SW 1271 (cell line): ENCODE measurements at regions not wholly inside any gene's neighbourhood (a gene's known extent, or its start where the extent isn't known, plus 50 kb on each side); places are given as distances from the start of the nearest gene placed in this dataset.

Experiments used
- DNase-seq, 2 experiments: peaks; one replicate each; lab custom pipeline; 2025; lab: John Stamatoyannopoulos, UW

DNA sequence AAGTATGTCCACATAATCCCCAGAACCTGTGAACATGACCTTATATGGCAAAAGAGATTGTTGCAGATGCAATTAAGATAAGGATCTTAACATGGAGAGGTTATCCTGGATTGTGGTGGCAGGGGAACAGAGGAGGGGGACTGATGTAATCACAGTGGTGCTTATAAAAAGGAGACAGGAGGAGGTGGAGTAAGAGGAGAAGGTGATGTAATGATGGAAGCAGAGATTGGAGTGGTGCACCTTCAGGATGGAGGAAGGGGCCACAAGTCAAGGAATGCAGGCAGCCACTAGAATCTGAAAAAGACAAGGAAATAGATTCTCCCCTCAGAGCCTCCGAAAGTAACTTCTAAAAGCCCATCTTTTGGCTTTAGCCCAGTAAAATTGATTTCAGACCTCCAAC lies 388.4 kb downstream of the BCOR start:
- DNase-seq: no peak

DNA sequence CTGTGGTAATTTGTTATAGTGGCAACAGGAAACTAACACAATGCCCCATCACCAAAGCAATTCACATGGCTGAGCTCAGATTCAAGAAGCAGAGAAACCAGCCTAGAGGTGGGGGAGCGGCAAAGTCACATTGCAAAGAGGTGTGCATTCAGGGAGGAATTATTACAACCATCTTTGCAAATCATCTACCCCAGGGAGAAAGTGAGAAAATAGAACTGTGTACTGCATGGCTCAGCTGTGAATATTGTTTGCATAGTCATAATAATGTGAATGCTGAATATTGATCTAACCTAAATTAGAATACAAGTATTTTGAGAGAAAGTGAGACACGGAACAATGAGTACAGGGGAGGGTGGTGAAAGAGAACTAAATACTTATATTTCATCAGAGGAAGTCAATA lies 387.9 kb downstream of the BCOR start:
- DNase-seq: no peak

DNA sequence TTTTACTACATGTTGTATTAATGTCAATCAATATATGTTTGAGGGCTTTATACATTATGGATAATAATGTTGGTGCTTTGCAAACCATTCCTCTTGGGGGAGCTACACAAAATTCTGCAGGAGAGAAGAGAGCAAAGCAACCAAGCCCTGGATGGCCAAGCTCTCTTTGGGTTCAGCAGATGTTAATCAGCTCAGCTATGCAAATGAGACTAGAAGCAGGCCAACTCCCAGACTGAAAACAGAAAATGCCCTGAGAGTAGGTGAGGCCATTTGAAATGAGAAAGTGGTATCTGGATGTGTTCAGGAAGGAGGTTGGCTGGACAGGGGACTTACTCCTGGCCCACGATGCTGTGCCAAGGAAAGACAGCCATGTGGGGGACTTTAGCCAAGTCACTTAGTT lies 387.0 kb downstream of the BCOR start:
- DNase-seq: no peak

DNA sequence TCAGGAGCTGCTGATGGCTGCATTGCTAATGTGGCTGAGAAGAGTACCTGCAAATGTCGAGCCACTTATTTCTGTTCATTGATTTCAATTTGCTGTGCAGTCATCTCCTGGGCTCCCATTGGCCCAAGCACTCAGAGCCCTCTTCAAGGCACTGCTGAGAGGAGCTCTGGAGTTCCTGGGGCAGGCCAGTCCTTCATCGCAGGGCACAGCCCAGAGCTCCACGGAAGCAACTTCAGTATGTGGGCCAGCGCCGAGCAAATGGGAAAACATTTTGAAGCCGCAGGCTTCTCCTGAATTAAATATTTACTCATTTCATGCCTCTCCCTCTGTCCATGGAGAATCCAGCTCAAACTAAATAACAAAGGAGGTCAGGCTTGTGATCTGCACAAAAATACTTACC lies 383.3 kb downstream of the BCOR start:
- DNase-seq: no peak

DNA sequence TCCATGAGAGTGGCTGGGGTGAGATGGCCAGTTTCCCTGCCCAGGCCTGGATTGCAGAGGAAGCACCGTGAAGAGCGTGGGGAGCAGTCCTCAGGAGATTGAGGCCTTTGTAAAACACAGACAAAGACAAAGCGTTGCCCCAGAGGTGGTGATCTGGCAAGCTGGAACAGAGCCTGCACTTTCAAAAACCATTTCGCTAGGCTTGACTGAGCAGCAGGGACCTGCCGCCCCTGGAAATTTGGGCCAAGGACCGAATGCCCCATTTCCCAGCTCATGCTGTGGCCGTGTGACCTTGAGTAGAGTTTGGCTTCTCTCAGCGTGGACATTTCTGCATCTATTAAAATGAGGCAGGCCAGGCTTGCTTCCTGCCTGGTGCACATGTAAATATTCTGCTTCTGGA lies 381.4 kb downstream of the BCOR start:
- DNase-seq: no peak

DNA sequence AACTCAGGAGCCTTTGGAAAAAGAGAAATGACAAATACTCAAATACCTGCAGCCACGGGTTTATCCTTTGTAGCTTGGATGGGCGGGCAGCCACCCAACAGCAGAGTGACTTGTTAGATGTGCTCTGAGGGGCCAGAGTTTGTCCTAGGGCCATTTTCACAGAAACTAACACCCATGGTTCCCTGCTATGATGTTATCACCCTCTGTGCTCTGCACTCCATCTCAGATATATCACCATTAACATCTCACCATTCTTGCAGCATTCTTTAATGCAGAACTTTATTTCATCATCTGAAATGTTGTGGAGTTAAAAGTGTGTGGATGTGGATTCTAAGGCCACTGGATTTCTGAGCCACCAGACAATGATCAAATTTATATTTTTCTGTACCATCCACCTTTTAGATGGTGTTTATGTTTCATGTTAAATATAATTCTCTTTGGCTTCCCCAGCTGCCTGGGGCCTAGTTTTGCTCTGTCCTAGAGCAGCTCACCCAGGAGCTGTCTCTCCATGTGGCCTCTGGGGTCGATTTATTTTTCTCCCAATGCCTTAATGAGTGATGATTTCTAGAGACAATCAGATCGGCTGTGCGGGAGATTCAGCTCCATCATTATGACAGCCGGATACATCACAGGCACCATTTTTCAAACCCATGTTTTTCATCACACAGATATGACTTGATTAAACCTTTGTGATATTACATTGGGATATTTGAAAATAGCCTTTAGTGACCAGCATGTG lies 380.8 kb downstream of the BCOR start:
- DNase-seq: no peak

DNA sequence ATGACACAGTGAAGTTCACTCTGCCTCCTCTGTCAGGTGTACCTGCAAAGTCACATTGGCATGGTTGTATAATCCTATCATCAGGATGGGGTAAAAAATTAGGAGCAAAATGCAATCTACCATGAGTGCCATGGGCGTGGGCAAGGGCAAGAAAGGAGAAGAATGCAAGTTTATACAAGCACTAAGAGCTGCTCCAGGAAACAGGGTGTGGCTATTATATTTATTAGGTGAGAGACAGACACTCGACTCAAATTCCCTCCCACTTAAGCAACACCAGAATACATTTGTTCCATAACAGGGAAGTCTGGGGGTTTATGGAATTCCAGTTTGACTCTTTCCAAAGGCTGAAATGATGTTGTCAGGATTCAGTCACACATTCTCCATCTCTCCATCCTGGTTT lies 378.8 kb downstream of the BCOR start:
- DNase-seq: no peak

DNA sequence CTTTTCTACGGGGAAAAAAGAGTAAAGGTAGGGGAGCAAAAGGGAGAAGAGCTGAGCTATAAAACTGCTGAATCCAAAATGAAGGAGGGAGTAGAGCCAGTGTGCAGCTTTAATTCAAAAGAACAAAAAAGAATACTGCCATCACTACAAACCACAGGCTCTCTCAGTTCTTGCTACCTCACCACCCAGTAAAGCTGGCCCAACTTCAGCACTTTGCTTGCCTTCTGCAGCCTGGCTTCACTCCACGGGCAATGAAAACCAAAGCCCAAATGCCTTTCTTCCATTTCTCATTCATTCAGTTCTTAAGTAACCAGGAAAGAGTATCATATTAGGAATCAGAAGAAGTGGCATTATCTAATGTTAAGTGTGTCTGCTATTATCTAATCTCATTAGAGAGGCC lies 376.8 kb downstream of the BCOR start:
- no peak for DNase-seq

DNA sequence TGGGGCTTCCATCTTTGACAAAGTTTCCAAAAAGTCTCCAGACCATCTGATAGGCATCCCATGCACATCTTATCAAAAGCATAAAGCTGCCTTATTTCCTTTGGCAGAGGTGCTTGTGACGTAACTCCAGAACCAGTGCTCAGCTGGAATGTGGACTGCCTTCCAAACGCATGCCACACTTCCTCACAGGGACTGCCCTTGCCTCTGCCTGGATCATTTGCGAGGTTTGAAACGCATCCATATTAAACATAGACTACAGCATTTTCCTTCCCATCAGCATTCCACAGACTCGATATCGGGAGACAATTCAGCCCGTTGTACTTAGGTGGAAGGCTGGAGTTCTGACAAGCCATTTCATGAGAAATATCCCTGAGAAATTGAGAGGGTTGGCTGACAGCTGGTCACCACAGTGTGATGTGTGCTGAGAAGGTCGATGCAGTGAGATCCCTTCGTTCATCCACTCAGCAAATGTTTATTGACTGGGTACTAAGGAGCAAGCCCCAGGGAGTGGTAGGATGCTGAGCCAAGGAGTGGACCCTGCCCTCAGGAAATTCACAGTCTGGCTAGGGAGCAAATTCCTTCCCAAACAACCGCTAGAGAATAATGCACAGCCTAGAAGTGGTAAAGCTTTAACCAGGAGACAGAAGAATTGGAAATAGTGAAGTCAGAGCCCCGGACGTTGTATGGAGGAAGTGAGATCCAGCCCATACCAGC lies 376.0 kb downstream of the BCOR start:
- no peak for DNase-seq

DNA sequence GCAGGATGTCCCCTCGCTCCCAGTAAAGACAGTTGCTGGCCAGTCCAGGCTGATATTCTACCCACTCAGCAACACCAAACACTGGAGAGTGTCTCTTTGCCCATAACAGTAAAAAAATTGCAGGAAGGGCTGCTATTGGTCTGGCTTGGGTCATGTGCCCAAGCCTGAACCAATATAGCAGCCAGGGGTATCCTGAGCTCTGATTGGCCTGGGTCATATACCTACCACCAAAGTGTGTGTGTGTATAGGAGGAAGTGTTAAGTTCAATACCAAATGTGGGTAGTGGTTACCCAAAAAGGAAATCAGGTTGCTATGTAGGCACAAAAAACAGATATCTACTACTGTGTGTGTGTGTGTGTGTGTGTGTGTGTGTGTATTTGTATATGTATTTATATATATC lies 373.2 kb downstream of the BCOR start:
- no peak for DNase-seq

DNA sequence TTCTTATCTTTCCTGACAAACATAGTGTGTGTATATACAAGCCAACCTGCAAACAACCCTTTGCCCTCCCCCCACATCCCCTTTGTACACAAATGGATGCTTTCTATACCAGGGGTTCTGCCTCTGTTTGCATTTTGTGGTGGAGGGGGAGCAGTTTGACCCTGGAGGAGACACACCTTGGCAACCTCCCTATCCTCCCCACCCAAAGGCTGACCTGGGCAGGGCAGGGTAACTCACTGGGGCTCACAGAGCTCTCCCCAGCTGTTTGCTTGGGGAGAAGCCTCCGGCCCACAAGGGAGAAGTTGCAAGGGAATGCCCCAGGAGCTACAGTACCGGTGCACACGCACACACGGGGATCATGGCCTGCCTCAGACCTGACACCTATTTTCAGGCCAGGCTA lies 372.6 kb downstream of the BCOR start:
- DNase-seq: no peak

DNA sequence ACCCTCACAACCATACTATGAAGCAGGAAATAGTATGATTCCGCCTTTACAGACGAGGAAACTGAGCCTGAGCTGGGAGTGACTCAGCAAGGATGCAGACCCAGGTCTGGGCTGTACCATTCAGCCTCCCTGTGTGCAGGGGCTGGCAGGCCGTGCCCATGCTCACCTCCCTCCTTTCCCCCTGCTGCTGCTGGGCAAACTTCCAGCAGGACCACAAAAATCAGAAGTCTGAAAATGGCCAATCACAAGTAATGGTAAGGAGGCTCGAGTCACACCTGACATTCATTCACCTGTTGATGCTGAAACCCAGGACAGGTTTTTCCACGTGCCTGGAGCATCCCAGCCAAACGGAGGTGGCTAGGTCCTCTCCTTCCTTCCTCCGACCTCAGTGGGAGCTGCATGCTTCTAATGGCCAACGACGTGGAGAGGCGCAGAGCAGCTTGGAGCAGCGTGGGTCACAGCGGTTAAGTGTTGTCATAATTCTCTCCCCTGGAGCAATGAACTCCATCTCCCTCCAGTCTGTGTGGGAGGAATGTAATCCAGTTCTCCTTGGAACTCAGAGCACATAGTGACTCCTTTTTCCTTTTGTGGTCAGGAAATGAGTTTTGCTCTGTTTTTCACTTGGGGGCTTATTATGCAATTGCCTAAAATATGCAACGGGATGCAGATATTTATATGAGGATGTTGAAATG lies 371.7 kb downstream of the BCOR start:
- no peak for DNase-seq

DNA sequence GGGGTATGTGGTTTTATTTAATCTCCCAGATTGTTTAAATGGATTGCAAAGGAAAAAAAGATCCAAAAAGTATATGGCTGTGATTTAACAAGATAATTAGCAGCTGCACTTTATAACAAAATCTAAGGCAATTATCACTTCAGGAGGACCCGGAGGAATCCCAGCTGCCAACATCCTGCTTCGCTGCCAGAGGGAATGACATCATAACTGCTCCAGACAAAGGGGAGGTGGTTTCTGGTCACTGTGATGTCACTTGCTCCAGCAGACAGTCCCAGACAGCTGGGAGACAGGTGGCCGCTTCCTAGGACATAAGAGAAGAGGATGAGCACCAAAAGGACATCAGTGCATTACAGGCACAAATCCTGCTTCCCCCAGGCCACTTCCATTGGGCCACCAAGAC lies 371.0 kb downstream of the BCOR start:
- no peak for DNase-seq

DNA sequence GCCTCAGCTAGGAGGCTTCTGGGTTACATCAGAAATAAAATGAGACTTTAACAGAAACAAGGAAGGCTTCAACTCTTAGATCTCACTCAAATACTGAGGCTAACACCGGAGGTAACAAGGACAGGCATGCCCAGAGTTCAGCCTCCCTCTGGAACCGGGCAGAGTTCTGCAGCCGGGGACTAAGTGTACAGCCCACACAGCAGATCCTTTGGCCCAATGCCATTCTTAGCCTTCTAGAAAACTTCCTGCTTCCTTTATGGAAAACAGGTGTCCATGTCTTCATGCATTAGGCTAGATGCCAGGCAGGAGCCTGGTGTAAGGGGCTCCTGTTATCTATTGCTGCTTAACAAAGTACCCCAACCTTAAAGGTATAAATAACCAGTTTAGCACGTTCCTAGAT lies 369.7 kb downstream of the BCOR start:
- no peak for DNase-seq

DNA sequence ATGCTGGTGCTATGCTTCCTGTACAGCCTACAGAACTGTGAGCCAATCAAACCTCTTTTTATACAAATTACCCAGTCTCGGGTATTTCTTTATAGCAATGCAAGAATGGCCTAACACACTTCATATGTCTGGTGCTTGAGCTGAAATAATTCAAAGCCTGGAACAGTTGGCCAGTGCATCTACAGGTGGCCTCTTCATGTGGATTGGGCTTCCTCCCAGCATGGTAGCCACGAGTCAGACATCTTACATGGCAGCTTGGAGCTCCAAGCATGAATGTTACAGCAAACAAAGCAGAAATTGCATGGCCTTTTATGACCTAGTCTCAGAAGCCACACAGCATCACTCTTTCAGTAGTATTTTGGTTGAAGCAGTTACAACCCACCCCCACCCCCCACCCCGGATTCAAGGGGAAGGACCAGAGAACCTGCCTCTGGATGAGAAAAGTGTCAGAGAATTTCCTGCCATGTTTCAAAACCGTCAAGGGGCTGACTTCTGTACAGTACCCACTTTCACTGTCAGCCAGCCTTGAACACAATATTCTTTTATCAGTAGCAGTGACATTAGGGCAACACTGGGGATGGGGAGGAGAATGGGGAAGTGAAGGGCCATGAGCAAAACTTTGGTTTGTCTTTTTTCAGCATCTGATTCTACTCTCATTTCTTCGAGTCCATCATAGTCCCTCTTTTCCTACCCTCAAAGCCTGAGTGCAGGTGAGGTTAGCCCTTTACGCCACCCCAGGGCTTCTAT lies 368.7 kb downstream of the BCOR start:
- no peak for DNase-seq

DNA sequence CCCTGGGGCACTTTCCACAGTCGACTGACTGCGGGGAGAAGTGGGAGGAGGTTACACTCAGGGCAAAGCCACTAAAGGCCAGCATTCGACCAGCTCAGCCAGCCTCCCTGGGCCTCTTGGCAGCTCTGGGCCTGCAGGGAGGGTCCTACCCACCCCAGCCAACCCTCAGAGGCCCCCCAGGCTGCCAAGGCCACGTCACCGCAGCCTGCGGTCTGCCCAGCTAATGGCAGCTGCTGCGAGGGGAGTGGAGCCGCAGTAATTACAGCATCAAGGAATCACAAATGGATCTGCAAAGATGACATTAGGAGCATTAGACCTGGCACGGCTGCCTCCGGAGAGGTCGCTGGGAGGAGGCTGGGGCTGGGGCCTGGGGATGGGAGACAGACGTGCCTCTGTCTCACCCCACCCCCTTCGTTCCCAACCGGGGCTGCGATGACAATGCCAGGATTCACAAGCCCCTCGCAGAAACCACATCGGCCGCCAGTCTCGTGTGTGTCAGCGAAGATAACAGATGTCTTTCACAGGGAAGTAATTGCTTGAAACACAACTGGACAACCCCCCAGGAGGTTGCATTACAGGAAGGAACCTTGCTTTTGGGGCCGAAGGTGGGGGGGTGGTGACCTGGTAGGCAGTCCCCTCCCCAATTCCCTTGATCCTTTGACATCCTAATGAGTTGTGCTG lies 367.6 kb downstream of the BCOR start:
- DNase-seq: no peak

DNA sequence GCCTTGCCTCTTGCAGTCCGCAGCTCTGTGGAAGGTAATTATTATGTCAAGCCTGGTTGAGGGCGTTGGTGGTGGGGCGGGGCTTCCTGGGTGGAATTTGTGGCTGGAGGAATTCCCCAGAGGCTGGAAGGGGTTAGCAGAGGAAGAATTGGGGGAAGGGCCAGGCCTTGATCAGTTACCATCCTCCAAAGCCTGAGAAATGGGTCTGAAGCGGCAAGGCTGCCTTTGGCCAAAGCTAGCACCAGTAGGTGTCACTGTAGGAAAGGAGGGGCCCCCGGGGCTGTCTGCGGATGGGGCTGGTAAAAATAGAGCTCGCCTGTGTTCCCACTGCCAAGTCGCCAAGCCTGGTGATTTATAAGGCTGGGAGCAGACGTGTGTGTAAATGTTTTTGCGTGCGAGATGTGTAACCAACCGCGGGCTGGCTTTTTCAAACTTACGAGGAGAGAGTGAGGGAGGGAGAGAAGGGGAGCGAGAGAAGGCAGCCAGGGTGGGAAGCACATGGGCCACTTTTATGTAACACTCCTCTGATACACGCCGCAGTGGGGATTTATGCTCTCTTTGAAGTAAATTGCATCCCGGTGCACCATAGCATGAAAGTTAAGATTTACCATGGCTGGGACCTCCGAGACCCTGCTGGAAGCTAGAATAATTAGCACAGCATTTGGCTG lies 367.0 kb downstream of the BCOR start:
- no peak for DNase-seq

DNA sequence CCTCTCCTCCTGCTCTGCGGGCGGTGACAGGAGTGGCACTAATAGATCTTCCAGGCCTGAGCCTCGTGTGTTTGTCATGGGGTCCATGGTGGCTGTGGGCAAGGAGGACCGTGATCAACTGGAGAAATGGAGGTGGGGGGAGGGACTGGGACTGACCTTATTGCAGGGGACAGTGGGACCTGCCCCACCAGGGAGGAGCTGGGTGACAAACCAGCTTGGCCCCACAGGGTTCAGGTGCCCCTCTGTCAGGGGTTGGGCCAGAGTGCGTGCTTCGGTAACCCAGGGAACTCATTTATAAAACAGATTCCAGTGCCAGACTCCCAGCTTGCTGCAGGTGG lies 366.5 kb downstream of the BCOR start:
- DNase-seq: no peak

DNA sequence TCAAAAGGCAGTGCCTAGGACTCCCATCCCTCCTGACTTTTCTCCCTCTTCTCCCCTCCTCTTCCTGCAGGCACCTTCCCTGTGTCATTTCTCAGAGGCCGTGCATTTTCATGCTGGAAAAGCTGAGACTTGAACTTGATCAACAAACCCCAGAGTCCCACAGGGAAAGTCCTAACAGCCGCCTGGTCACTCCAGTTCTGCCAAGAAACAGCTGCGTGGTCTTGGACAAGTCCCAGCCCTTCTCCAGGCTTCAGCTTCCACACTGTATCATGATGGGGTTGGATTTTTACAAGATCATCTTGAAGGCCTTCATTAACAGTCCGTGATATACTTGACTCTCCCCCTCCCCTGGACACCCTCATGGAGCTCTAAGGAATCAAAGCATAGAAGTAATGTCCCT lies 366.0 kb downstream of the BCOR start:
- no peak for DNase-seq

DNA sequence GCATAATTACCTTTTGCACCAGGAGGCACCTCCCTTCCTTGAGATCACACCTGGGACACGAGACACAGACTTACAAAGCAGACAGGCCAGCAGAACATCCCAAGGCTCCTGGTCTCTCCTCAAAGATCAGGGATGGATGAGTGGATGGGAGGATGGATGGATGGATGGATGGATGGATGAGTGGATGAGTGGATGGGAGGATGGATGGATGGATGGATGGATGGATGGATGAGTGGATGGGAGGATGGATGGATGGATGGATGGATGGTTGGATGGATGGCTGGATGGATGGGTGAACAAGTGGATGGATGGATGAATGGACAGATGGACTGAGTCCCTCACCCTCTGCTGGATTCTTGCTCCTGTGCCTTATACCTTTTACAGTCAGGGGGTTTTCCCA lies 364.0 kb downstream of the BCOR start:
- no peak for DNase-seq

DNA sequence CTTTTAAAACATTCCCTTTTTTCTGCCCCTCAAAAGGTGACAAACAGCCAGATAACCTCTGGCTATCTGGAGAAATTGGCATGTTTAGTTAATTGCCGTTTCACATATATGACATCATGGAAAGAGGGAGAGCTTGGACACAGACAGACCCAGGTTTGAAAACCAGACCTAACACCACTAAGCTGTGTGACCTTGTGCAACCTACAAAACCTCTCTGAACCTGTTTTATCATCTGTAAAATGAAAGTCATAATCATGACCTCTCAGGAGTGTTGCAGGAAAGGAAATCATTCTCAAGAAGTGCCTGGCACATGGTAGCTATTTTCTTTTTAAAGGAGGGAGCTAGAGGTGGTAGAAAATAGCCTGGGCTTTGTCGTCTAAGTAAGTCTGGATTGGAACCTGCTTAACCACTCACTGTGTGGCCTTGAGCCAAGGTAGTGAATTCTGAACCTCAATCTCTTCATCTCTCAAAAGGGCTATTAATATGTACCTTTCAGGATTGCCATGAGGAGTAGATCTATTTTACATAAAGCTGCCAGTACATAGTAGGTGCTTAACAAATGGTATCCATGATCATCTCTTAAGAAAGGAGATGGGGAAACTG lies 363.5 kb downstream of the BCOR start:
- no peak for DNase-seq
